T-cell (primary cell): ENCODE measurements at regions not wholly inside any gene's neighbourhood (a gene's known extent, or its start where the extent isn't known, plus 50 kb on each side); places are given as distances from the start of the nearest gene placed in this dataset.

ENCODE experiments used
- ATAC-seq, 4 experiments: fragments of 200-7000 bp in 3 of 4; fragments of 150-1000 bp in 1 of 4; cut with Tn5 transposase; replicated peaks in 1 of 4; 1 replicate in 3 of 4; 2 replicates in 1 of 4; pipeline ENCODE4 v1.10.0; 2021; ENCODE audit warnings: moderate library complexity in 3 of 4, mild to moderate bottlenecking in 2 of 4, moderate number of reproducible peaks in 1 of 4
- CTCF ChIA-PET, 2 donors: fragments of 300-600 bp; sonication (Branson Sonifier 250); formaldehyde crosslinking; loops; one replicate each; lab custom pipeline; 2022; ENCODE audit warnings: antibody characterized with exemption in 2 of 2; lab: Charles Lee
- POLR2A ChIA-PET, 2 donors: fragments of 300-600 bp; sonication (Branson Sonifier 250); formaldehyde crosslinking; loops; one replicate each; lab custom pipeline; 2022; ENCODE audit warnings: antibody characterized with exemption in 2 of 2; lab: Charles Lee
- DNase-seq, 35 experiments: peaks; one replicate each; pipeline versions ENCODE4 v3.0.0 to v3.0.0-alpha.2; 2013 to 2023
- H3K27ac ChIP-seq: one replicate; pipeline ENCODE4 v1.5.1; 2013; ENCODE audit warnings: low read length
- H3K27me3 ChIP-seq, 2 experiments: replicated peaks in 1 of 2; 1 replicate in 1 of 2; 2 replicates in 1 of 2; pipeline versions ENCODE4 v1.6.1 to v1.7.0; 2013; ENCODE audit warnings: low read length in 1 of 2, mixed read lengths in 1 of 2; ENCODE audit not compliant: control insufficient read depth in 2 of 2, insufficient read depth in 2 of 2; ENCODE audit errors: extremely low read depth in 1 of 2
- H3K36me3 ChIP-seq, 2 donors: 1 replicate in 1 of 2; 2 replicates in 1 of 2; pipeline versions ENCODE4 v1.6.1 to v1.7.0; 2013; ENCODE audit warnings: low read length in 1 of 2; ENCODE audit not compliant: control insufficient read depth in 2 of 2, insufficient read depth in 1 of 2; ENCODE audit errors: extremely low read depth in 1 of 2
- H3K4me1 ChIP-seq, 2 experiments: 1 replicate in 1 of 2; 2 replicates in 1 of 2; pipeline versions ENCODE4 v1.6.1 to v1.7.0; 2013; ENCODE audit warnings: low read length in 2 of 2, mixed read lengths in 1 of 2; ENCODE audit not compliant: insufficient read depth in 2 of 2, control insufficient read depth in 1 of 2; ENCODE audit errors: extremely low read depth in 1 of 2
- H3K4me3 ChIP-seq, 2 donors: 1 replicate in 1 of 2; 2 replicates in 1 of 2; pipeline versions ENCODE4 v1.5.1 to v1.7.0; 2013; ENCODE audit warnings: mild to moderate bottlenecking in 2 of 2, low read length in 1 of 2, moderate library complexity in 1 of 2; ENCODE audit not compliant: control insufficient read depth in 1 of 2; ENCODE audit errors: extremely low read depth in 1 of 2
- H3K9me3 ChIP-seq: 2 replicates; pipeline ENCODE4 v1.7.0; 2013
- H3K27ac Mint-ChIP-seq, 2 donors: one replicate each; pipeline ENCODE4 v1.8.0; 2020 to 2021; ENCODE audit warnings: mild to moderate bottlenecking in 2 of 2, mixed read lengths in 2 of 2
- H3K27me3 Mint-ChIP-seq, 2 donors: one replicate each; pipeline ENCODE4 v1.8.0; 2021 to 2022; ENCODE audit warnings: mixed read lengths in 2 of 2
- H3K36me3 Mint-ChIP-seq: one replicate; pipeline ENCODE4 v1.8.0; 2021; ENCODE audit warnings: mixed read lengths
- H3K4me1 Mint-ChIP-seq, 3 donors: one replicate each; pipeline ENCODE4 v1.8.0; 2020 to 2022; ENCODE audit warnings: mixed read lengths in 3 of 3, mild to moderate bottlenecking in 1 of 3
- H3K4me3 Mint-ChIP-seq, 3 donors: one replicate each; pipeline ENCODE4 v1.8.0; 2020 to 2022; ENCODE audit warnings: mild to moderate bottlenecking in 3 of 3, mixed read lengths in 3 of 3, moderate library complexity in 3 of 3
- H3K9me3 Mint-ChIP-seq, 3 donors: one replicate each; pipeline ENCODE4 v1.8.0; 2020 to 2022; ENCODE audit warnings: mixed read lengths in 3 of 3
- WGBS: methylation state at CpG from one replicate; pipeline ENCODE4 v1.1.5; 2013; ENCODE audit warnings: missing lambda C conversion rate; ENCODE audit not compliant: insufficient coverage; 5-methylcytosine and 5-hydroxymethylcytosine counted together

DNA sequence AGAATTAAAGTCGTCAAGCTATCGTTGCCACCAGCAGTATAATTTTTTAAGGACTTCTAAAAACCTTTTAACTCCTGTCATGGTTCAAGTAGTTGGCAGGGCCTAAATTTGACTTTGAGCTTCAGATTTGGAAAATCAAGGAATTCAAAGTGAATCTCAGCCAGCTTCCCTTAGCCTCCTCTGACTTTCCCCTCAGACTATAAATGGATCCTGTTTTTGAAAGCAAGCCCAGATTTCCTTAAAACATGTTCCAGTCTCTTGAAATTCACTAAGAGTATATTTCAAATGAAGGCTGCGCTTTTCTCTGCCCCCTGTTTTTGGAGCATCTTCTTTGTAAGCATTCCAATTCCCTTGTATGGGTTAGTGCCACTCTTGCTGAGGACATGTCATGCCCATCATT is 101.8 kb upstream of the CDH8 start:
- 80% methylated on average over 1 of the region's 3 CpGs for WGBS
- CTCF ChIA-PET = no interaction called here

DNA sequence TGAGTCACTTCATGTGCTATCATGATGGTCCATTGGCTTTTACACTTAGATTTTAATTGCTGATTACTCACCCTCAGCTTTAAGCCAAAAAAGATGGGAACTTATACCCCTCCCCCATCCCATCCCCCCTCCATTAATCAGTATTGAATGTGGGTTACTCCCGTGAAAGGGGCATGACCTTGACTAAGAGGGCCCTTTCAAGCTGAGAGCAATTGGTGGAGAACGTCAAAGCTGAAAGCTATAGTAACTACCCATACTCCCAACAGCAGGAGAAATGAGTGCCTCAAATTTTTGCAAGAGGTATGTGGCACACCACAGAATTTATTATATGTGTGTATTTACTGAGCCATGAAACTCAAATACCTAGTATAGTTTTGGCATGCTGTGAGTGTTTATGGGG is 99.7 kb upstream of the CDH8 start:
- ATAC-seq (no peak), DNase-seq (no peak)
- H3K27me3 ChIP-seq = no peaks in the 10 kb centered on the region
- POLR2A ChIA-PET = no interaction called here
- Mint-ChIP-seq H3K9me3 (peaks cover 30 to 44% (median 35%) of the 10 kb centered on the region in 3 donors), H3K4me3 (no peak overlapping the region), H3K27me3 (no peaks in the 10 kb centered on the region), H3K36me3 (no peaks in the 10 kb centered on the region), H3K27ac (no peak overlapping the region), H3K4me1 (no peaks in the 10 kb centered on the region)
- no peak overlapping the region for H3K4me3 ChIP-seq
- WGBS = no CpG with 5 or more reads among the region's 2 CpGs
- no peak overlapping the region for H3K27ac ChIP-seq
- no peaks in the 10 kb centered on the region for H3K4me1 ChIP-seq
- no peaks in the 10 kb centered on the region for H3K9me3 ChIP-seq
- H3K36me3 ChIP-seq = no peaks in the 10 kb centered on the region
- CTCF ChIA-PET = no interaction called here

More for the DNA sequence above, 101.8 kb upstream of the CDH8 start:
- H3K4me1 Mint-ChIP-seq = no peaks in the 10 kb centered on the region
- no peak overlapping the region for H3K27ac Mint-ChIP-seq
- no peak overlapping the region for H3K4me3 Mint-ChIP-seq
- Histone ChIP-seq H3K4me1 (no peaks in the 10 kb centered on the region), H3K9me3 (no peaks in the 10 kb centered on the region), H3K4me3 (no peak overlapping the region), H3K27me3 (no peaks in the 10 kb centered on the region), H3K36me3 (no peaks in the 10 kb centered on the region), H3K27ac (no peak overlapping the region)
- DNase-seq = no peak
- no peaks in the 10 kb centered on the region for H3K36me3 Mint-ChIP-seq
- no peak for ATAC-seq
- peaks cover 22 to 43% (median 30%) of the 10 kb centered on the region in 3 donors for H3K9me3 Mint-ChIP-seq
- H3K27me3 Mint-ChIP-seq = no peaks in the 10 kb centered on the region
- POLR2A ChIA-PET = no interaction called here

DNA sequence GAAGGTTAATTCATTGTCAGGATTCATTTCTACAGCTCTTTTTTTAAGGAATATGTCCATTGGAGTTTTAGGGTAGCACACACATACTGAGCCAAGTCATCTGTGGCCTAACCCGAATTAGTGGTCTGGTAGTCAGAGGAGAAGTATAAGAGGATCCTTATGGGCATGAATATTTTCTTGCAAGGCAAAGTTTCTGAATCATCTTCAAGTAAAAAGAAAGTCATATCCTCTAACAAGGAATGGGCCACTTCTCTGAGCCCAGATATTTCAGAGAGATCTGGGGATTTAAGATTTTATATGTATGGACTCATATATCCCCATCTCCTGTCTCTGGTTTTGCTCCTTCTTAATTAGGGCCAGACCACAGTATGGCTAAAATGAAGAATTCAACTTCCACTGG is 99.2 kb upstream of the CDH8 start:
- H3K9me3 ChIP-seq = no peaks in the 10 kb centered on the region
- POLR2A ChIA-PET = no interaction called here
- Mint-ChIP-seq H3K9me3 (peaks cover 30 to 43% (median 34%) of the 10 kb centered on the region in 3 donors), H3K4me1 (no peaks in the 10 kb centered on the region), H3K36me3 (no peaks in the 10 kb centered on the region), H3K27ac (no peak overlapping the region), H3K4me3 (no peak overlapping the region), H3K27me3 (no peaks in the 10 kb centered on the region)
- no peak overlapping the region for H3K4me3 ChIP-seq
- H3K27ac ChIP-seq = no peak overlapping the region
- DNase-seq = no peak
- no peaks in the 10 kb centered on the region for H3K4me1 ChIP-seq
- no peaks in the 10 kb centered on the region for H3K36me3 ChIP-seq
- no peak for ATAC-seq
- WGBS = no CpG with 5 or more reads among the region's 1 CpG
- no peaks in the 10 kb centered on the region for H3K27me3 ChIP-seq
- CTCF ChIA-PET = no interaction called here

DNA sequence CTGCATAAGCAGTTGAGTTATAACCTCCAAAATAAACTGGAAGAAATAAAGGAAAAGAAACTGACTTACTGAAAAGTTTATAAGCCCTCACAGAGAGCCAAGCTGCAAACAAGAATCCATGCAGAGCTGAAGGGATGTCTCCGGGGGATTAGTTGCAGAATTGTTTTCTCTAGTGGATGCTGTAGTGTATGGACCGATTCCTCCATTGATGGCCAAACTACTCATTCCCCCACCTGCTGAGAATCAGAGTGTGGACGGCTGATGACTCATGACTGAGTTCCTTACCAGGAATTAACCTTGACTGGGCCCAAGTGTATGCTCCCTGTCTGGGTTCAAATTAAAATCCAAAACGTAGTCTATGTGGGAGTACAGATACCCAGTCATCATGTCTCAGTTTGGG is 93.9 kb upstream of the CDH8 start:
- no peaks in the 10 kb centered on the region for H3K27me3 Mint-ChIP-seq

DNA sequence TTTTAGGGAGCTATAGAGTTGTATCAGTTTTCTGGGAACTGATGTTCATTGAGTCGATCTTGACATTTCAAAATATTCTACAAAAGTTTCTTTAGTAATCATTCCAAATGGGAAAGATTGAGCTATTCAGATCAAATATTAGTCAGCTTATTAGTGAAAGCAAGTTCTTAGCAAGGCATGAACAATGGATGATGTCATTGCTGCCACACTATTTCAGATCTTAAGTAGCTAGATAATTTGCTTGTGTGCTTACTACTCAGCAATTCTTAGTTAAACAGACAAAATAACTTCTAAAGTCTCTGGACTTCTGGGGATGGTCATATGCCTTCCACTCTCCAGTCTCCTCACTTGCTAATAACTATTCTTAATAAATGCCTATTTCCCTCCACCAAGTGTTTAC is 69.0 kb upstream of the CDH8 start:
- H3K9me3 Mint-ChIP-seq = peaks cover 3 to 23% (median 22%) of the 10 kb centered on the region in 3 donors

More for the DNA sequence above, 93.9 kb upstream of the CDH8 start:
- Histone ChIP-seq H3K27ac (no peak overlapping the region), H3K4me3 (no peak overlapping the region), H3K9me3 (no peaks in the 10 kb centered on the region), H3K4me1 (no peaks in the 10 kb centered on the region), H3K27me3 (no peaks in the 10 kb centered on the region), H3K36me3 (no peaks in the 10 kb centered on the region)
- no peaks in the 10 kb centered on the region for H3K36me3 Mint-ChIP-seq
- ChIA-PET POLR2A (no interaction called here), CTCF (no interaction called here)
- H3K4me1 Mint-ChIP-seq = no peaks in the 10 kb centered on the region
- DNase-seq (no peak), ATAC-seq (no peak)
- H3K4me3 Mint-ChIP-seq = no peak overlapping the region
- 53% methylated on average over 1 of the region's 4 CpGs for WGBS
- H3K27ac Mint-ChIP-seq = no peak overlapping the region
- H3K9me3 Mint-ChIP-seq = peaks cover 15 to 23% (median 21%) of the 10 kb centered on the region in 3 donors

DNA sequence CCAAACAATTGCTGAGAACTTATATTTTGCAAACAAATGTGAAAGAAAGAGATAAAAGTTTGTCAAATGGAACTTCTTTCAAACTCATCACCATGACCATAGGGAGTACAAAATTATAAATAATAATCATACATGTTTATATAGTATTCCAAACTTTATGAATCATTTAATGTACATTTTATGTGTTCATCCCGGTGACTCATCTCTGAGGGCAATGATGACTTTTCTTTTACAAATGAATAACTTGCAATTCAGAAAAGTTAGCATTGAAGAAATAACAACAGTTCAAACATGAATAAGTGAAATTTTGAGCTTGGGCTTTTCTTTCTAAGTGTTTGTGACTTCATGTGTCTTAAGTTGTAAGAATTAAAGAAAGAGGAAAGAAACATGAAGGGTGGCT is 66.3 kb upstream of the CDH8 start:
- Mint-ChIP-seq H3K9me3 (peaks cover 0 to 35% (median 22%) of the 10 kb centered on the region in 3 donors), H3K27me3 (no peaks in the 10 kb centered on the region), H3K36me3 (no peaks in the 10 kb centered on the region), H3K27ac (no peak overlapping the region), H3K4me1 (no peaks in the 10 kb centered on the region), H3K4me3 (no peak overlapping the region)
- Histone ChIP-seq H3K9me3 (no peaks in the 10 kb centered on the region), H3K36me3 (no peaks in the 10 kb centered on the region), H3K4me1 (no peaks in the 10 kb centered on the region), H3K4me3 (no peak overlapping the region), H3K27me3 (no peaks in the 10 kb centered on the region), H3K27ac (no peak overlapping the region)
- DNase-seq (no peak), ATAC-seq (no peak)
- WGBS = no CpG with 5 or more reads among the region's 1 CpG
- POLR2A ChIA-PET = no interaction called here
- CTCF ChIA-PET = no interaction called here

More for the DNA sequence above, 69.0 kb upstream of the CDH8 start:
- no peaks in the 10 kb centered on the region for H3K4me1 ChIP-seq
- Mint-ChIP-seq H3K36me3 (no peaks in the 10 kb centered on the region), H3K27ac (no peak overlapping the region), H3K4me3 (no peak overlapping the region), H3K4me1 (no peaks in the 10 kb centered on the region), H3K27me3 (no peaks in the 10 kb centered on the region)
- DNase-seq (no peak), ATAC-seq (no peak)
- H3K27ac ChIP-seq = no peak overlapping the region
- no peaks in the 10 kb centered on the region for H3K36me3 ChIP-seq
- no peak overlapping the region for H3K4me3 ChIP-seq
- H3K9me3 ChIP-seq = no peaks in the 10 kb centered on the region
- WGBS = no CpG with 5 or more reads among the region's 1 CpG
- ChIA-PET POLR2A (no interaction called here), CTCF (interaction anchor here in 1 of 2 donors (0.6 kb wide), 1 partner anchor 1963 kb away, joined by 3 read pairs; no protein-coding TSS in a partner anchor)
- no peaks in the 10 kb centered on the region for H3K27me3 ChIP-seq

DNA sequence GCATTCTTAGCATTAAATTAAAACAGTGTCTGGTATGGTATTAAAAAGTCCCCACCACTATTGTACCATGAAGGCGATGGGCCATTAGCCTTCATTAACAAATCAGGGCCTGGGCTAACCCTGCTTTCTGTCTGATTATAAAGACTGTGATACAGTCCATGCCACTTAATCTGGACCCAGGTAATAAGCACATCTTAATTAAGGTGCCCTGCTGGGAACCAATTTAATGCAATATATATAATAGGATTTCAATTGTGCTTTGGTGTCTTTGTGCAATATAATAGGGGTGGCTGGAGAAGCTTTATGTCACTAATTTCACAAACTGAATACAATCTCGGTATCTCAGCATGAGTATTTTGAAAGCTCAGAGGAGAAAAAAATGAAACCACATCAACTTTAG is 64.4 kb upstream of the CDH8 start:
- H3K27ac ChIP-seq = no peak overlapping the region
- H3K4me1 ChIP-seq = no peaks in the 10 kb centered on the region
- H3K27me3 ChIP-seq = no peaks in the 10 kb centered on the region
- Mint-ChIP-seq H3K36me3 (no peaks in the 10 kb centered on the region), H3K4me3 (no peak overlapping the region), H3K9me3 (peaks cover 4 to 30% (median 27%) of the 10 kb centered on the region in 3 donors), H3K27ac (no peak overlapping the region), H3K4me1 (no peaks in the 10 kb centered on the region), H3K27me3 (no peaks in the 10 kb centered on the region)
- H3K4me3 ChIP-seq = no peak overlapping the region
- POLR2A ChIA-PET = no interaction called here
- H3K9me3 ChIP-seq = no peaks in the 10 kb centered on the region
- ATAC-seq = no peak
- 100% methylated on average over 1 of the region's 2 CpGs for WGBS
- H3K36me3 ChIP-seq = no peaks in the 10 kb centered on the region
- CTCF ChIA-PET = no interaction called here
- no peak for DNase-seq
